Urothelium cell line (cell line): ENCODE measurements at regions not wholly inside any gene's neighbourhood (a gene's known extent, or its start where the extent isn't known, plus 50 kb on each side); places are given as distances from the start of the nearest gene placed in this dataset.

Source experiments
- DNase-seq: peaks from one replicate; pipeline ENCODE4 v3.0.0; 2011; ENCODE audit warnings: low spot score, mixed read lengths
- FAIRE-seq: peaks from 2 replicates; lab custom pipeline; 2011; peaks lifted over from hg19 to GRCh38; lab: Jason Lieb, UNC

- FAIRE-seq, result no peak
- no peak for DNase-seq
Observed at GRCh38 chr13:86201477-86201876, 402.3 kb upstream of the SLITRK6 start.

- DNase-seq (peak; percentile 3), FAIRE-seq (no peak)
Observed at GRCh38 chr13:86193281-86193680, 394.1 kb upstream of the SLITRK6 start.

DNA sequence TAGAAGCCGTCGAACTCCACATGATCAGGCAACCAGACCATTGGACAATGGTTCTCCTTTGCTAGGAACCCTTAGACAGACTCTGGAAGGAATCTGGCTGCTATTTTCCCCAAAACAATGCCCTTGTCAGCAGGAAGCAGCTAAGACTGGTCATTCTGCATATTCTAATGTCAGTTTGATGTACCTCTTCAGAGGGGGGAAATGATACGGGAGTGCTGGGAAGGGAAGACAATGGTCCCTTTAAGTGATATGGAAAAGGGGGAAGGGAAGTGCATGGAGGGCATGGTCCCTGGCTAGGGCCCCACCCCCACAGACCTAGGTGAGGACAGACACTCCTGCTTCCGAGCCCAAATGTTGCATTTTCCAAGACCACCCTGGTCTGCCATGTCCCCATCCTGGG is 389.0 kb upstream of the SLITRK6 start:
- FAIRE-seq (no peak), DNase-seq (no peak)

- FAIRE-seq (no peak), DNase-seq (no peak)
Observed at GRCh38 chr13:86185636-86186035, 386.4 kb upstream of the SLITRK6 start.

DNA sequence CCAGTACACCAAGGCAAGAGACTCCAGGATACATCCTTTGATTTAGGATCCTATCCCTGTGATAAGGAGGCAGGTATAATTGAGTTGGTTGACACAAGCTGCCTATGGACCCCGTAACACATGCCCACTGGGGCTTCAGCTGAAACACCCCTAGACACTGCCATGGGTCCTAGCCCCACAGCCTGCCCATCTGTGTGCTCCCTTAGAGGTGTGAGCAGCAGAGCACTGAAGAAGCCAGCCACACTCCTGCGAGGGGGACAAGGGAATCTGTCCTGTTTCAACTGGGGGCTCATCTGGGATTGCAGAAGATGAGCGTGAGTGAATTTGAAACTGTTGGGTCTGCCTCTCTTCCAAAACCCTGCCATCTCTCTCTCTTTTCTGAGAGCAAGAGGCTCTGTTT is 385.9 kb upstream of the SLITRK6 start:
- no peak for FAIRE-seq
- DNase-seq, result no peak

DNA sequence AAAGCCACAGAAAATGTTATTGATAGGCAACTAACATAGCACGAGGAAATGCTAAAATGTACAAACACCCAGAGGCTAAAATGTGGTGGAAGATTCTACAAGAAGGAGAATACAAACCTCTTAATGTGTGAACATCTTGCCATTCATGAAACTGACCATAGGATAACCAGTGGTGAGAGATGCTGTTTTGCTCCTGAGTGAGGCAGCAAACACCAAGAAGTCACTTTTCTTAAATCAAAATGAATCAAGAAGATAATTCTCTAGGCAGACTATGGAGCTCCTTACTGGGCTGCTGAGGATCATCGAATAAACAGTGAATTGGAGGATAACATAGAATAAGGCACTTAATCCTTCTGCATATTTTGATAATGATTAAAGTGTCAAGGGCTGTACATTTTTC is 375.4 kb upstream of the SLITRK6 start:
- no peak for FAIRE-seq
- no peak for DNase-seq

- DNase-seq, result no peak
- FAIRE-seq, result no peak
Observed at GRCh38 chr13:86172961-86173360, 373.7 kb upstream of the SLITRK6 start.

GRCh38 chr13:86161257-86161656 is 362.0 kb upstream of the SLITRK6 start:
- DNase-seq (no peak), FAIRE-seq (no peak)

- FAIRE-seq, result no peak
- DNase-seq, result no peak
Observed at GRCh38 chr13:86155756-86156155, 356.5 kb upstream of the SLITRK6 start.

DNA sequence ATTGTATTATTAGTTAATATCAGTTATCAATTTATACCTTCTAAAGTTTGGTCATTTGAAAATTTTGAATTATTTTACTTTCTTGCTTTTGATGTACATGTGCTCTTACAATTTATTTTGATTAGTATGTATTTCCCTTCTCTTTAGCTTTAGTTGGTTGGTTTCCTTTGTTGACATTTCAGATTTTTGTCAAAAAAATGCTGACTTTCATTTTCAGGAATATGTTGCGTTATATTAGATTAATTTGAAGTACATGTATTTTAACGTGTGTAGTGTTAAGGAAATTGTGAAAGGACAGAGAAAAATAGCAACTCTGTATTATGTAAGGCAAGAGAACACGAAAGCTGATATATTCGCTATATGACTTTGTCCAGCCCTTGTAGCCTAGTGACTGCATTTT is 342.9 kb upstream of the SLITRK6 start:
- DNase-seq (no peak), FAIRE-seq (no peak)

DNA sequence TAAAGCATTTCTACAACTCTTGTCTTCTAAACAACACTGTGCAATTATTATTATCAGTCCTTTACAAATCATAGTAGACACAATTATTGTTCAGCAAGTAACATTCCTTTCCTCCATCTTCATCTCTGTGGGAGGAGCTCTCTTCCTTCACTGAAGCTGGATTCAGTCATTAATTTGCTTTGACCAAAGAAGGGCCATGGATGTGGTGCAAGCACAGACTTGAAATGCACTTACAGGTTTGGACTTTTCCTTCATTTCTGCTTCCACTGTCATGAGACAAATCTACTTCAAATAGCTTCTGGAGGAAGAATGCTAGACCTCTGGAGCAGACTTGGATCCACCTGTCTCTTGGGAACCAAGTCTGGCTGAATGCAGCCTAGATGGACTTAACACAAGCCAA is 336.6 kb upstream of the SLITRK6 start:
- FAIRE-seq, result no peak
- DNase-seq, result no peak

DNA sequence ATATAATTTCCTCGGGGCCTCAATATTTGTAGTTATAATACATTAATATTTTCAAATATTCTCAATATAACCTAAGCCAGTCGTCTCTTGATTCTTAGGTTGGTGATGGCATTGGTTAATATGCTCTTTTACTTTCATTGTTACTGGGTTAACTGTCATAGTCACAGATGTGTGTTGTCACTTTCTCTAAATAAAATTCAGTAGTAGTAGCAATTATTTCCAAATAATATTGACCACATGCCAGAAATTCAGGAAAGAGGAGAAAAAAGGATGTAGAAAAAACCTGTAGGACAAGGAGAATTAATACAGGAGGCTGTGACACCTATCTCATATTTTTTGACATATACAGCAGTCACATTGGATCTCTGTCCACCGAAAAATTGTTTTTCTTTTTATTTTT is 322.7 kb upstream of the SLITRK6 start:
- FAIRE-seq, result no peak

GRCh38 chr13:86109107-86109506 is 309.9 kb upstream of the SLITRK6 start:
- DNase-seq, result no peak
- FAIRE-seq, result no peak

More for the DNA sequence above, 322.7 kb upstream of the SLITRK6 start:
- DNase-seq, result no peak

GRCh38 chr13:86108334-86108733 is 309.1 kb upstream of the SLITRK6 start:
- DNase-seq (no peak), FAIRE-seq (no peak)

DNA sequence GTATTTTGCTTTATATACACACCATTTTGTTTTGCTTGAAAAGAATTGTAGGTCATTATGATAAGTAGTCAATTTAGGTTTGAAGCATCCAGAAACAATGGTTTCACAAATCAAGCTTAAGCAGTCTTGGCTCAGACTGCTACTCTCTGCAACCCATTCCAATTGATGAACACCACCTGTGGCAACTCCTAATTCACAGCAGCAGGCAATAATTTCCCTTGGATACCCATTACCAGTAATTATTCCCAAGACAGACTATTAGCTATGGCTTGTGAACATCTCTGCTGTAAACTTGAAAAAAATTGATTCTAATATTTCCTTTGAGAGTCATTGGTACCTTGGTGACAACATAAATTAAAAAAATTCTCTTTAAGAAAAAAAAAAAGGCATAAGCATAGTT is 299.3 kb upstream of the SLITRK6 start:
- no peak for FAIRE-seq
- DNase-seq, result no peak

DNA sequence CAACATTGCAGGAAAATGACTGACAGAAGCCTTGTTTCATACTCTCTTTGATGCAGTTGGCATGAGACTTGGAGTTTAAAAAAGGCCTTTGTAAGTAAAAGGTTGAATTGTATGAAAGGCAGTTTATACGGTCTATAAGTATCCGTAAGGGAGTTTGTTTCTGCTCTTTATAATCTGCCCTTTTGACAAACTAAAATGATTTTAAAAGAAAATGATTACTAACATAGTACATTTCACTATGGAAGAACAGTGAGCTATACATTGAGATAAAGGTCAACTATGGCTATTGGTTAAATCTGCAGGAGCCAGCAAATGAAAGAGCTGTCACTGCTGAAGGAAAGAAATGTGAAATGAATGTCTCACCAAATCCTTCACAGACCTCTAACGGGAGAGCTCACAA is 296.1 kb upstream of the SLITRK6 start:
- FAIRE-seq (no peak), DNase-seq (no peak)

- no peak for FAIRE-seq
- no peak for DNase-seq
Observed at GRCh38 chr13:86090181-86090580, 291.0 kb upstream of the SLITRK6 start.

GRCh38 chr13:86087244-86087643 is 288.0 kb upstream of the SLITRK6 start:
- FAIRE-seq, result no peak
- DNase-seq, result no peak

DNA sequence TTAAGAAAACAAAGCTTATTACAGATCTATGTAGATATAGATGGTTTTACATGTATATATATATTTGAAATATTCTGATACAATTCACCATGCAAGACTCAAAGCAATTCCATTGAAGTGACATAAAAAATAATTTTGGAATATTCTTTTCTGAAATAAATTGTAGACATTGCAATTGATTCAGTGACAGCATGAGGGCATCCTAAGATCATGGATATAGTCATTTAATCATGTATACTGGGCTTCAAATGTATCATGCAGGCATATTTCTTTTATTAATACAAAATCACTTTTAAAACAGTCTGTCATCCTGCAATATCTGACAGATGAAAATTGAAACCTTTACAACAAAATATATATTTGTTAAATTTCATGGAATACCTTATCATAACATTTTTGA is 286.7 kb upstream of the SLITRK6 start:
- FAIRE-seq, result no peak
- DNase-seq, result no peak

DNA sequence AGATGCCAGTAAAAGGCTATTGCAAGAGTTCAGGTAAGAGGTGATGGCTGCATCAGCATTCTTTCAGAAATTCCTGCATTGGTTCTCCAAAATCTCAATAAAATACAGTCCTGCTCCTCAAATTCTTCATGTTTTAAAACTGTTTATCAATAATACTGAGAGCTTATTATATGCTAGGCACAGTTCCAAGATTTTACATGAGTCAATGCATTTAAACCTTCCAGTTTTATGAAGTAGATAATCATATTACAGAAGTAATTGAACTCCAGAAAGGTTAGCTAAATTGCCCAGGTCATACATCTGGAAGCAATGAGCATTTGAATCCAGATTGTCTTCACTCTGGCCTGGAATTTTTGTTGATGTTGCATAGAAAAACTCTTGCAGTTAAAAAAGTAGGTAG is 282.9 kb upstream of the SLITRK6 start:
- no peak for FAIRE-seq
- DNase-seq, result no peak

DNA sequence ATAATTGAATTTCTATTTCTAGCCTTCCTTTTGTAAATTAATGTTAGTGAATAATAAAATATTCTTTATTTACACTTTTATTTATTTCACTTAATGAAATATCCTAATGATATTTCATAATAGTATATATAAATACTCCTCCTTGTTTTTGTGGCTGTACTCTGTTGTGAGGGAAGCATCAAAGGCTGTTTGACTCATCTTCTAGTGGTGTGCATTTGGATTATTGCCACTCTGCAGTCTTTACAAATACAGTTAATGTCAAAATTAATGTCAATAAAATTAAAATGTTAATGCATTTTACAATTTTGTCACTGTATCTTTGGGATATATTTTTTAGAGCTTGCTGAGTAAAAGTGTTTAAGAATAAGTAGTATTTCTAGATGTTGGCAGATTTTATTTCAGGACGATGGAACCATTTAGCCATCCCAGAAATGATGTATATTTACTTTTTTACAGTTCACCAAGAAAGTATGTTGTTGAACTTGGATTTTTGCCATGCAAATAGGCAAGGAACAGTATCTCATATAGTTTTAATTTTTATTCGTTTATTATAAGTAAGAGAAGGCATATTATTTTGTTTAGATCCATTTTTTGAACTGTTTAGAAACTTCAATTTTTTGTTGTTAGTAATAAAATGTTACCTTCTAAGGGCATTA is 281.2 kb upstream of the SLITRK6 start:
- FAIRE-seq (no peak), DNase-seq (no peak)

GRCh38 chr13:86066611-86067365 is 267.6 kb upstream of the SLITRK6 start:
- FAIRE-seq (no peak), DNase-seq (no peak)

DNA sequence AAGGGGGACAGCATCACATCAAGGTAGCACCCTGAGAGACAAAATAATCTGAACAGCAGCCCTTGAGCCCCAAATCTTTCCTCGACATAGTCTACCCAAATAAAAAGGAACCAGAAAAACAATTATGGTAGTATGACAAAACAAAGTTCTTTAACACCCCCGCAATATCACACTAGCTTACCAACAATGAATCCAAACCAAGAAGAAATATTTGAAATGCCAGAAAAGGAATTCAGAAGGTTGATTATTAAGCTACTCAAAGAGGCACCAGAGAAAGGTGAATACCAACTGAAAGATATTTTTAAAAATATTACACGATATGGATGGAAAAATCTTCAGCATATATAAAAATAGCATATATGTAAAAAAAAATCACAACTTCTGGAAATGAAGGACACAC is 252.9 kb upstream of the SLITRK6 start:
- FAIRE-seq (no peak), DNase-seq (no peak)
